ENCODE measurements at regions not wholly inside any gene's neighbourhood (a gene's known extent, or its start where the extent isn't known, plus 50 kb on each side); places are given as distances from the start of the nearest gene placed in this dataset.

- H3K27ac ChIP-seq (ENCODE audit: low read length), result no peak overlapping the region
- H3K9me3 ChIP-seq (ENCODE audit: control insufficient read depth, low read length), result no peaks in the 10 kb centered on the region
- DNase-seq (no peak), ATAC-seq (no peak)
- no peaks in the 10 kb centered on the region for H3K4me1 ChIP-seq (ENCODE audit: control insufficient read depth, insufficient read depth, low read length)
- intact Hi-C loops (cut with DNase I), result no loop called here
- H3K27me3 ChIP-seq (ENCODE audit: control insufficient read depth, insufficient read depth), result no peaks in the 10 kb centered on the region
- H3K4me3 ChIP-seq (ENCODE audit: low read length), result no peak overlapping the region
- 18% methylated on average over 5 of the region's 5 CpGs for WGBS
Measured at GRCh38 chr20:37622728-37623127, 71.1 kb upstream of the CTNNBL1 start.

DNA sequence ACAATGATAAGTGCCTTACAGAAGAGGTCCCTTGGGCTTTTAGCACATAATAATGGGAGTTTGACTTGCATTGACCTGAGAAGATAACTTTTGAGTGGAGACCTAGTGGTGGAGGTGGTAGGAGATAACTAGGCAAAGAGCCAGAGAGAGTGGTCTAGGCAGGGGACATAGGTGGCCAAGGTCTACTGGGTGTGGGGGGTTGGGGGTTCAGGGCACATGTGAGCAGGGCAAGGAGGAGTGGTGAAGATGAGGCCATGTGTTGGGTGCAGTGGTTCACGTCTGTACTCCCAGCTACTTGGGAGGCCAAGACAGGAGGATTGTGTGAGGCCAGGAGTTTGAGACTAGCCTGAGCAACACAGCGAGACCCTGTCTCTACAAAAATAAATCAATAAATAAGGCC lies 74.3 kb upstream of the CTNNBL1 start:
- no peak overlapping the region for H3K27ac ChIP-seq (ENCODE audit: low read length)
- intact Hi-C loops (cut with DNase I), result no loop called here
- H3K4me3 ChIP-seq (ENCODE audit: low read length), result no peak overlapping the region
- no peaks in the 10 kb centered on the region for H3K27me3 ChIP-seq (ENCODE audit: control insufficient read depth, insufficient read depth)
- ATAC-seq, result no peak
- DNase-seq, result no peak
- no peaks in the 10 kb centered on the region for H3K4me1 ChIP-seq (ENCODE audit: control insufficient read depth, insufficient read depth, low read length)
- no peaks in the 10 kb centered on the region for H3K9me3 ChIP-seq (ENCODE audit: control insufficient read depth, low read length)
- WGBS, result 63% methylated on average over 2 of the region's 2 CpGs

DNA sequence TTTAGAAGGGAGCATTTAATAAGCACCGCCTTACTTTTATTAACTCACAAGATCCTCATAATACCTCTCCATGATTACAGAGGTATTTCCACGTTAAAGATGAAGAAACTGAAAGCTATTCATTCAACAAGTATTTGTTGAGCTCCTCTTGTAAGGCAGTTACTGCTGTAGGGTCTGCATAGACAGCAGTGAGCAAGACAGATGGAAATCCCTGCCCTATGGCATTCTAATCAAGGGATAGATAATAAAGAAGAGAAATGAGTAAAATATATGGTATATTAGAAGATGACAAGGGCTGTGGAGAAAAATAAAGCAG lies 77.8 kb upstream of the CTNNBL1 start:
- H3K4me1 ChIP-seq (ENCODE audit: control insufficient read depth, insufficient read depth, low read length), result no peaks in the 10 kb centered on the region
- H3K27ac ChIP-seq (ENCODE audit: low read length), result no peak overlapping the region
- DNase-seq (no peak), ATAC-seq (no peak)
- intact Hi-C loops (cut with DNase I), result no loop called here
- no peak overlapping the region for H3K4me3 ChIP-seq (ENCODE audit: low read length)
- 22% methylated on average over 2 of the region's 2 CpGs for WGBS
- H3K27me3 ChIP-seq (ENCODE audit: control insufficient read depth, insufficient read depth), result no peaks in the 10 kb centered on the region
- H3K9me3 ChIP-seq (ENCODE audit: control insufficient read depth, low read length), result no peaks in the 10 kb centered on the region

GRCh38 chr20:37615340-37616109 lies 78.3 kb upstream of the CTNNBL1 start:
- ATAC-seq (no peak), DNase-seq (no peak)
- H3K4me1 ChIP-seq (ENCODE audit: control insufficient read depth, insufficient read depth, low read length), result no peaks in the 10 kb centered on the region
- H3K27me3 ChIP-seq (ENCODE audit: control insufficient read depth, insufficient read depth), result no peaks in the 10 kb centered on the region
- H3K4me3 ChIP-seq (ENCODE audit: low read length), result no peak overlapping the region
- no peaks in the 10 kb centered on the region for H3K9me3 ChIP-seq (ENCODE audit: control insufficient read depth, low read length)
- no peak overlapping the region for H3K27ac ChIP-seq (ENCODE audit: low read length)
- WGBS, result 40% methylated on average over 5 of the region's 5 CpGs
- intact Hi-C loops (cut with DNase I), result no loop called here

DNA sequence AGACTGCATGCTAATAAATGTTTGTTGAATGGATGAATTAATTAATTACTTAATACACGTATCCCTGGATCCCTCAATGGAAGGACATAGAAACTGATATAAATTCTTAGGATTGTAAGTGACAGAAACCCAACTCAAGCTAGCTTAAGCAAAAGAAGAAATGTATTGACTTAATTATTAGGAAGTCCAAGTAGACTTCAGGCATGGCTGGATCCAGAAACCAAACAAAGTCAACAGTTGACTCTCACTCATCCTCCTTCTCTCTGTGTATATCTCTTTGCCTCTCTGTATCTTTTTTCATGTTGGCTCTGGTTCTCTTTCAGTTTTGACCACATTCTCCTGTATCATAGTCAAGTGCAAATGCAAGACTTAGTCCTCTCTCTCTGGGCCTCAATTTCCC lies 82.0 kb upstream of the CTNNBL1 start:
- no peak overlapping the region for H3K27ac ChIP-seq (ENCODE audit: low read length)
- H3K4me3 ChIP-seq (ENCODE audit: low read length), result no peak overlapping the region
- no peaks in the 10 kb centered on the region for H3K27me3 ChIP-seq (ENCODE audit: control insufficient read depth, insufficient read depth)
- WGBS, result 84% methylated on average over 1 of the region's 1 CpG
- intact Hi-C loops (cut with DNase I), result no loop called here
- no peak for DNase-seq
- no peaks in the 10 kb centered on the region for H3K9me3 ChIP-seq (ENCODE audit: control insufficient read depth, low read length)
- no peaks in the 10 kb centered on the region for H3K4me1 ChIP-seq (ENCODE audit: control insufficient read depth, insufficient read depth, low read length)
- no peak for ATAC-seq

- intact Hi-C loops (cut with DNase I), result no loop called here
- DNase-seq, result no peak
- Histone ChIP-seq H3K4me1 (ENCODE audit: control insufficient read depth, insufficient read depth, low read length) (no peaks in the 10 kb centered on the region), H3K4me3 (ENCODE audit: low read length) (no peak overlapping the region), H3K27ac (ENCODE audit: low read length) (no peak overlapping the region), H3K9me3 (ENCODE audit: control insufficient read depth, low read length) (no peaks in the 10 kb centered on the region), H3K27me3 (ENCODE audit: control insufficient read depth, insufficient read depth) (no peaks in the 10 kb centered on the region)
- WGBS, result 73% methylated on average over 9 of the region's 9 CpGs
- ATAC-seq, result no peak
Measured at GRCh38 chr20:37611346-37611745, 82.5 kb upstream of the CTNNBL1 start.

DNA sequence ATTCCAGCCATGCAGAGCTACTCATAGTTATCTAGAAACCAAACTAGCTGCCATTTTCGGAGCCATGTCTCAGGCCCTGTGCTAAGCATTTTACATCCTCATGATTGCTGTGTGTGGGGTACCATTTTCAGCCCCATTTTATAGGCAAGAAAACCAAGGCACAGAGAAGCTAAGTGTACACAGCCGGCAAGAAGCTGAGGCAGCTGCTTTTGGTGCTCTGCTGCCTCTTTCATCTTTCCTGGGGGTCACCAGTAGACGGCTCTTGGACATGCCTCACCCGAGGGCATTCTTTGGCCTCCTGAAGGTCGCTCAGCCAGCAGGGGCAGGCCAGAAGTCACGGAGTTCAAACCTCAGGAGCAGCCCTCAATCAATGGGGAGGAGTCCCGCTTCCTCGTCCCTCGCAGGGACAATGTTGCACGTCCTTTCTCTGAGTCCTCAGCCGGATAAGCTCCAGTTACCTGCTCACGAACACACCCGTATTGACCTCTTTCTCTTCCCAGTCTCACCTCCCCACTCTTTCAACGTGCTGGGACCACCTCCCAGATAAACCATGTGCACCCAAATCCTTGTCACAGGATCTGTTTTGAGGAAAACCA lies 82.6 kb upstream of the BLCAP start:
- no peak for ATAC-seq
- intact Hi-C loops (cut with DNase I), result no loop called here
- 57% methylated on average over 14 of the region's 14 CpGs for WGBS
- no peak overlapping the region for H3K27ac ChIP-seq (ENCODE audit: low read length)
- H3K27me3 ChIP-seq (ENCODE audit: control insufficient read depth, insufficient read depth), result no peaks in the 10 kb centered on the region
- DNase-seq, result no peak
- no peaks in the 10 kb centered on the region for H3K9me3 ChIP-seq (ENCODE audit: control insufficient read depth, low read length)
- no peaks in the 10 kb centered on the region for H3K4me1 ChIP-seq (ENCODE audit: control insufficient read depth, insufficient read depth, low read length)
- H3K4me3 ChIP-seq (ENCODE audit: low read length), result no peak overlapping the region

GRCh38 chr20:37602634-37603033 lies 75.0 kb upstream of the BLCAP start:
- WGBS, result 79% methylated on average over 6 of the region's 6 CpGs
- H3K9me3 ChIP-seq (ENCODE audit: control insufficient read depth, low read length), result no peaks in the 10 kb centered on the region
- no peak overlapping the region for H3K4me3 ChIP-seq (ENCODE audit: low read length)
- ATAC-seq, result no peak
- peaks cover 2% of the 10 kb centered on the region for H3K27me3 ChIP-seq (ENCODE audit: control insufficient read depth, insufficient read depth)
- no peaks in the 10 kb centered on the region for H3K4me1 ChIP-seq (ENCODE audit: control insufficient read depth, insufficient read depth, low read length)
- H3K27ac ChIP-seq (ENCODE audit: low read length), result no peak overlapping the region
- no peak for DNase-seq
- intact Hi-C loops (cut with DNase I), result no loop called here

GRCh38 chr20:37600486-37600885 lies 72.8 kb upstream of the BLCAP start:
- intact Hi-C loops (cut with DNase I), result no loop called here
- peaks cover 2% of the 10 kb centered on the region for H3K27me3 ChIP-seq (ENCODE audit: control insufficient read depth, insufficient read depth)
- 70% methylated on average over 3 of the region's 3 CpGs for WGBS

DNA sequence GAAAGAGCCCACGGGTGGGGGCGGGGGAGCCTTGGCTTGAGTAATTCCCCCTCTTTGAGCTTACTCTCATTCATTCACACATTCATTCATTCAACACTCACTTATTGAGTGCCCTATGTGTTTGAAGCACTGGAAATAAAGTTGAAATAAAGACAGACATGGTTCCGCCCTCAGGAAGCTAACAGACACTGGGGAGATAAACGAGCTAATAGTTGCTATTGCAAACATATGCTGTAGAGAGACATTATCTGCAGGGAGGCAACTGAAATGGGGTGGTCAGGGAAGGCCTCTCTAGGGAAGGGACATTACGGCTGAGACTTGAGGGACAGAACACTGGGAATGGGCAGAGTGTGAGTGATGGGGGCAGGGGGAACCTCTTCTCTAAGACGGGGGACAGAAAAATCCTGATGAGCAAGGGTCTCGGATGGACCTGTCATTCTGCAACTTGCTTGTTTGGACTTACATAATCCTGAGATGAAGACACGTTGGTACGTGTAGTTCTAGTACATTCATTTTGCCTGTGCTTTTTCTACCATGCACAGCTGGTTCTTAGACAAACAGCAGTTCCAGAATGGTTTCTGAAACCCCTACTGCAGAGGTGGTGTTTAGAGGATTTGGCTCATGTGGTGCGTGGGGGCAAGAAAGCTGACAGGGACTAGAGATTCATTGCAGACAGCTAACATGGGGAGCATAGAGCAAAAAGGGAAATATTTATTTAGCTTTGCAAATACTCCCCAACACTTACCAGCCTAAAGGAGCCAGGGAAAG lies 71.1 kb upstream of the BLCAP start:
- 35% methylated on average over 10 of the region's 10 CpGs for WGBS
- intact Hi-C loops (cut with DNase I), result no loop called here

More at GRCh38 chr20:37600486-37600885, 72.8 kb upstream of the BLCAP start:
- no peak overlapping the region for H3K4me3 ChIP-seq (ENCODE audit: low read length)
- ATAC-seq, result no peak
- no peaks in the 10 kb centered on the region for H3K4me1 ChIP-seq (ENCODE audit: control insufficient read depth, insufficient read depth, low read length)
- no peak overlapping the region for H3K27ac ChIP-seq (ENCODE audit: low read length)
- peaks cover 2% of the 10 kb centered on the region for H3K9me3 ChIP-seq (ENCODE audit: control insufficient read depth, low read length)
- DNase-seq, result no peak

GRCh38 chr20:37598100-37598543 lies 70.4 kb upstream of the BLCAP start:
- H3K4me3 ChIP-seq (ENCODE audit: low read length), result no peak overlapping the region
- ATAC-seq (no peak), DNase-seq (no peak)
- no peak overlapping the region for H3K27ac ChIP-seq (ENCODE audit: low read length)
- peaks cover 2% of the 10 kb centered on the region for H3K9me3 ChIP-seq (ENCODE audit: control insufficient read depth, low read length)
- H3K27me3 ChIP-seq (ENCODE audit: control insufficient read depth, insufficient read depth), result no peaks in the 10 kb centered on the region
- WGBS, result 3% methylated on average over 24 of the region's 24 CpGs
- intact Hi-C loops (cut with DNase I), result no loop called here
- H3K4me1 ChIP-seq (ENCODE audit: control insufficient read depth, insufficient read depth, low read length), result no peaks in the 10 kb centered on the region

More for the DNA sequence above, 71.1 kb upstream of the BLCAP start:
- Histone ChIP-seq H3K4me3 (ENCODE audit: low read length) (no peak overlapping the region), H3K9me3 (ENCODE audit: control insufficient read depth, low read length) (peaks cover 2% of the 10 kb centered on the region), H3K27ac (ENCODE audit: low read length) (no peak overlapping the region), H3K27me3 (ENCODE audit: control insufficient read depth, insufficient read depth) (no peaks in the 10 kb centered on the region), H3K4me1 (ENCODE audit: control insufficient read depth, insufficient read depth, low read length) (no peaks in the 10 kb centered on the region)
- DNase-seq (no peak), ATAC-seq (no peak)

Measured in right cardiac atrium (tissue), 5 donors.